OCI-LY3 (cell line): ENCODE measurements at regions not wholly inside any gene's neighbourhood (a gene's known extent, or its start where the extent isn't known, plus 50 kb on each side); places are given as distances from the start of the nearest gene placed in this dataset.
"Not testable (repeated sequence)": the region's sequence is repeated elsewhere in the genome, so short reads cannot be mapped to it uniquely, and the experiment has no call there.

Source experiments
- CTCF ChIP-seq: fragments of 200-600, 300-600 bp; sonication (generic); IDR thresholded peaks from 2 replicates; pipeline ENCODE4 v1.5.1; 2014; ENCODE audit warnings: antibody characterized with exemption, low read length, low read depth
- EZH2phosphoT487 ChIP-seq: fragments of 200-600 bp; shearing (Covaris generic); IDR thresholded peaks from 2 replicates; pipeline ENCODE4 v1.6.1; 2018; ENCODE audit warnings: antibody characterized with exemption, mixed run types, low read depth

- TF ChIP-seq CTCF, EZH2phosphoT487: not testable (repeated sequence)
These were observed 689.8 kb upstream of the FSHR start for GRCh38 chr2:49844113-49844512.
